K562 (cell line): ENCODE measurements at regions not wholly inside any gene's neighbourhood (a gene's known extent, or its start where the extent isn't known, plus 50 kb on each side); places are given as distances from the start of the nearest gene placed in this dataset.

Experiments
- MAFG ChIP-seq: fragments of 450-650 bp; conservative IDR thresholded peaks from 2 replicates; pipeline ENCODE4 v1.6.1; 2016; ENCODE audit warnings: missing genetic modification characterization, missing compliant biosample characterization
- RFX5 ChIP-seq: IDR thresholded peaks from 2 replicates; pipeline ENCODE4 v1.6.1; 2011; ENCODE audit warnings: low read depth, mild to moderate bottlenecking, improper control_type of control experiment, low read length

DNA sequence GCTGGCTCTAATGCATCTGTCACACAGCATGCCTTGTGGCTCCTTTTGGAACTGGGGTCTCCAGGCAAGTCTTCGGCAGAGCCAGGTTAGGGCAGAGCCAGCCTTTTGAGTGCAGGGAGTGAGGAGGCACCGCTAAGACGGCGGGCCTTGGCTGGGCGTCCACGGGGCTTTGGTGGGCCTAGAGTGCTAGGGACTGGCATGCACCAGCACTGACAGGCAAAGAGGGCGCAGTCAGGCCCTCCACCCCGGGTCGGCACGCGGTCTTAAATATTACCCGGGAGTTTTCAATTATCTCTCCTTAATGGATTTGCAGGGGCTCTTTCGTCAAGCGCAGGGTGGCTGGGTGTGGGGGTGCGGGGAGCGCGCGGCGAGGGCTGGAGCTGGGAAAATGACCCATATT is 444.4 kb downstream of the SPATA31A7 start:
- TF ChIP-seq MAFG (tag): no peak
- TF ChIP-seq RFX5: no peak
